Omental fat pad (tissue), 3 donors: ENCODE measurements at regions not wholly inside any gene's neighbourhood (a gene's known extent, or its start where the extent isn't known, plus 50 kb on each side); places are given as distances from the start of the nearest gene placed in this dataset.

ENCODE experiments used
- ATAC-seq: fragments of 150-250 bp; one replicate; pipeline ENCODE4 v1.9.1; 2016; ENCODE audit warnings: mild to moderate bottlenecking, moderate library complexity; ENCODE audit not compliant: low FRiP score
- DNase-seq: peaks from one replicate; pipeline ENCODE4 v3.0.0-alpha.2; 2019; ENCODE audit warnings: low spot score
- TF ChIP-seq, protein P1 (sequence below), 3 donors: fragments of 450-650 bp; IDR thresholded peaks; one replicate each; pipeline ENCODE4 v1.5.1; 2016 to 2017; ENCODE audit warnings: antibody characterized with exemption in 3 of 3, mild to moderate bottlenecking in 3 of 3, moderate library complexity in 2 of 3

DNA sequence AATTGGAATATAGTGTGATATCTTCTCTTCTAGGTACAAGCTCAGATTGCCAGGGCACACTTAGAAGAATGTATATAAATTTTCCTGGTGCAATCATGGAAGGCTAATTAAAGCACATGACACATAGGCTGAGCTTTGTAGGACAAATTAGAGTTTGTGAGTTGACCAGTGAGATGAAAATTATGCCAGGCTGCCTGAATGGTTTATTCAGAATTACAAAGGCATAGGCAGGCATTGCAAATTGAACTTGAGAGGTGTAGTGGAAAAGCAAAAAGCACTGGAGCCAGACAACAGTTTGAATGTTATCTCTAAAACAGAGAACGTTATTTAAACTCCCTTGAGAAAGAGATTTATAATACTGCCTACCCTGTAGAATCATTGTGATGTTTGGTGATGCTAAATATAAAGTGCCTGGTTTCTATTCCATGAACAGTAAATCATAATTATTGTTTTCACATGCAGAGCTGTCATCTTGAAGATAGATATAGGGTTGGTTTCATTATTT lies 712.1 kb downstream of the TBC1D32 start:
- DNase-seq (no peak), ATAC-seq (no peak)
- TF ChIP-seq, protein P1, sequence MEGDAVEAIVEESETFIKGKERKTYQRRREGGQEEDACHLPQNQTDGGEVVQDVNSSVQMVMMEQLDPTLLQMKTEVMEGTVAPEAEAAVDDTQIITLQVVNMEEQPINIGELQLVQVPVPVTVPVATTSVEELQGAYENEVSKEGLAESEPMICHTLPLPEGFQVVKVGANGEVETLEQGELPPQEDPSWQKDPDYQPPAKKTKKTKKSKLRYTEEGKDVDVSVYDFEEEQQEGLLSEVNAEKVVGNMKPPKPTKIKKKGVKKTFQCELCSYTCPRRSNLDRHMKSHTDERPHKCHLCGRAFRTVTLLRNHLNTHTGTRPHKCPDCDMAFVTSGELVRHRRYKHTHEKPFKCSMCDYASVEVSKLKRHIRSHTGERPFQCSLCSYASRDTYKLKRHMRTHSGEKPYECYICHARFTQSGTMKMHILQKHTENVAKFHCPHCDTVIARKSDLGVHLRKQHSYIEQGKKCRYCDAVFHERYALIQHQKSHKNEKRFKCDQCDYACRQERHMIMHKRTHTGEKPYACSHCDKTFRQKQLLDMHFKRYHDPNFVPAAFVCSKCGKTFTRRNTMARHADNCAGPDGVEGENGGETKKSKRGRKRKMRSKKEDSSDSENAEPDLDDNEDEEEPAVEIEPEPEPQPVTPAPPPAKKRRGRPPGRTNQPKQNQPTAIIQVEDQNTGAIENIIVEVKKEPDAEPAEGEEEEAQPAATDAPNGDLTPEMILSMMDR (IDR thresholded peaks at IDR 0.05), result no peak

- ATAC-seq, result no peak
These were observed 713.4 kb downstream of the TBC1D32 start for GRCh38 chr6:120620900-120621299.

GRCh38 chr6:120615238-120615637 lies 719.0 kb downstream of the TBC1D32 start:
- no peak for DNase-seq
- TF ChIP-seq, protein P1 (IDR thresholded peaks at IDR 0.05), result no peak
- ATAC-seq, result no peak

More at GRCh38 chr6:120620900-120621299, 713.4 kb downstream of the TBC1D32 start:
- DNase-seq, result no peak
- TF ChIP-seq, protein P1 (IDR thresholded peaks at IDR 0.05), result no peak

DNA sequence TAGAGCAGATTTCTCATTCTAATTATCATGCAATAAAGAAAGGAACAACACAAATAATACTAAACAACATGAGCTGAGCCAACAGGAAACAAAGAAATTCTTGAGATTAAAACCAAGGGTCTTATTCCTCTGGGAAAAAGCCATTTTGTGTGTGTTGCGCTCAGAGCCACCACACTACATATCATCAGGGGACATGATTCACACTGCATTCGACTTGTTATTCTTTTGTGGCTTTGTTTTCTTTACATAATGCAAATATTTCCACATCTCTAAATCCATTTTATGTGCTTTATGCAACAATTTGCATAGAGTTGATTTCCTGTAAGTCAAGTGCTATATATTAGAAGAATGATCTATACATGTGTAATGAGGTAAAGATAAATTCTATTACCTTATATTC lies 719.6 kb downstream of the TBC1D32 start:
- DNase-seq (no peak), ATAC-seq (no peak)
- TF ChIP-seq, protein P1 (IDR thresholded peaks at IDR 0.05), result no peak

GRCh38 chr6:120608826-120609225 lies 725.5 kb downstream of the TBC1D32 start:
- no peak for DNase-seq
- TF ChIP-seq, protein P1 (IDR thresholded peaks at IDR 0.05), result no peak
- ATAC-seq, result no peak

DNA sequence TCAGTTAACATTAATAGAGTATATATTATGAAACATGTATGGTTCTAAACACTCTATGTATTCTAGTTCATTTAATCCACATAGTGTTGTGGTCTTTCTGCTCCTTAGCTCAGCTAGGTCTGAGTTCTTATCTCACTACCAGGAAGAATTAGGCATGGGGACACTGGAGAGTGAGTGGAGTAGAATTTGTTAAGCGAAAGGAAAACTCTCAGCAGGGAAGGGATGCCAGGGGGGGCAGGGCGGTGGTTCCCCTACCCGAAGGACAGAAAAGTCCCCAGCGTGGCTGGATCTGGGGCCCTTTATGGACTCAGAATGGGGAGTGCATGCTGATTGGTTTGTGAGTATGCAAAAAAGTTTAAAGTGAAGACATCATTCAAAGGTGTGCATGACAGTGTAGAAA lies 727.5 kb downstream of the TBC1D32 start:
- TF ChIP-seq, protein P1 (IDR thresholded peaks at IDR 0.05), result no peak
- no peak for ATAC-seq
- DNase-seq, result no peak

DNA sequence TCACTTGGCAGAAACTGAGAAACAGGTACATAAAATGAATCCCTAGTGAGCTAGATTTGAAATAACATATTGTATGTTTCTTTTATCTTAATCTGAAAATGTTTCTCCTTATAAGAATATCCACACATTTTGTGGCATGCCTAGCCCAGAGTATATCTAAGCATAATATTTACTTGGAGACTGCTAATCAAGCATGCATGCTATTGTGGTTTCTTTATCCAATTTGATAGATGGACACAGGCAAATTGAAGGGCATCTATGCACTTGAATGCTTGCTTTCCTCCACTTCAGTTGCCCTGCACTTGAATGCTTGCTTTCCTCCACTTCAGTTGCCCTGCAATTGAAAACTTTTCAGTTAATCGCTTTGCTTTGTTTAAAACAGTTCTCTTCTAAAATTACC lies 729.8 kb downstream of the TBC1D32 start:
- TF ChIP-seq, protein P1 (IDR thresholded peaks at IDR 0.05), result no peak
- no peak for ATAC-seq
- DNase-seq, result no peak
